OCI-LY1 (cell line): ENCODE measurements at regions not wholly inside any gene's neighbourhood (a gene's known extent, or its start where the extent isn't known, plus 50 kb on each side); places are given as distances from the start of the nearest gene placed in this dataset.

Source experiments
- H2AFZ ChIP-seq: fragments of 200-600 bp; sonication (generic), shearing (Covaris generic); 2 replicates; pipeline ENCODE4 v1.6.0; 2014; ENCODE audit warnings: antibody characterized with exemption, mild to moderate bottlenecking, low read length
- H3F3A ChIP-seq: fragments of 200-600 bp; sonication (generic), shearing (Covaris generic); 2 replicates; pipeline ENCODE4 v1.6.0; 2014; ENCODE audit warnings: mild to moderate bottlenecking, antibody characterized with exemption, low read length, moderate library complexity; ENCODE audit not compliant: insufficient read depth
- H3K27ac ChIP-seq: fragments of 200-600 bp; sonication (generic); 2 replicates; pipeline ENCODE4 v1.5.1; 2014; ENCODE audit warnings: low read length, mixed run types, mild to moderate bottlenecking, low read depth; ENCODE audit not compliant: poor library complexity, severe bottlenecking
- H3K27me3 ChIP-seq: fragments of 200-600 bp; sonication (generic); 2 replicates; pipeline ENCODE4 v1.6.0; 2014; ENCODE audit warnings: antibody characterized with exemption, mild to moderate bottlenecking, low read length, moderate library complexity; ENCODE audit not compliant: insufficient read depth
- H3K36me3 ChIP-seq: fragments of 200-600 bp; sonication (generic); 2 replicates; pipeline ENCODE4 v1.6.1; 2014; ENCODE audit warnings: mild to moderate bottlenecking, antibody characterized with exemption, low read length, moderate library complexity, mixed read lengths; ENCODE audit not compliant: insufficient read depth
- H3K4me1 ChIP-seq: fragments of 200-600 bp; sonication (generic); 2 replicates; pipeline ENCODE4 v1.5.1; 2014; ENCODE audit warnings: mild to moderate bottlenecking, low read length, moderate library complexity; ENCODE audit not compliant: insufficient read depth, severe bottlenecking
- H3K4me2 ChIP-seq: fragments of 200-600 bp; sonication (generic), shearing (Covaris generic); 2 replicates; pipeline ENCODE4 v1.6.1; 2014; ENCODE audit warnings: low read length
- H3K4me3 ChIP-seq: fragments of 200-600 bp; sonication (generic); 2 replicates; pipeline ENCODE4 v1.5.1; 2014; ENCODE audit warnings: low read length, low read depth, mild to moderate bottlenecking, mixed read lengths; ENCODE audit not compliant: poor library complexity, severe bottlenecking
- H3K79me2 ChIP-seq: fragments of 200-600 bp; shearing (Covaris generic); 2 replicates; pipeline ENCODE4 v1.6.1; 2016; ENCODE audit warnings: mixed run types, low read length, mixed read lengths; ENCODE audit not compliant: insufficient read depth
- H3K9ac ChIP-seq: fragments of 200-600 bp; sonication (generic), shearing (Covaris generic); 2 replicates; pipeline ENCODE4 v1.6.1; 2014; ENCODE audit warnings: mild to moderate bottlenecking, low read length, mixed read lengths
- H3K9me2 ChIP-seq: fragments of 200-600 bp; sonication (generic), shearing (Covaris generic); 2 replicates; pipeline ENCODE4 v1.6.1; 2014; ENCODE audit warnings: low read depth, mild to moderate bottlenecking, low read length, mixed read lengths
- H3K9me3 ChIP-seq: fragments of 200-600 bp; shearing (Covaris generic); 2 replicates; pipeline ENCODE4 v1.6.1; 2014; ENCODE audit warnings: low read length, mixed read lengths
- H4K20me1 ChIP-seq: fragments of 200-600 bp; sonication (generic), shearing (Covaris generic); 2 replicates; pipeline ENCODE4 v1.6.0; 2016; ENCODE audit warnings: mild to moderate bottlenecking, low read length; ENCODE audit not compliant: insufficient read depth
- CTCF ChIP-seq: fragments of 200-600 bp; sonication (generic), shearing (Covaris generic); IDR thresholded peaks from 2 replicates; pipeline ENCODE4 v1.5.1; 2017; ENCODE audit warnings: mild to moderate bottlenecking, antibody characterized with exemption, low read length, moderate library complexity, mixed read lengths
- EZH2 ChIP-seq: fragments of 200-600 bp; sonication (generic), shearing (Covaris generic); IDR thresholded peaks from 2 replicates; pipeline ENCODE4 v1.8.0; 2017; ENCODE audit warnings: borderline replicate concordance, mixed run types, mild to moderate bottlenecking, antibody characterized with exemption, low read length, moderate library complexity, mixed read lengths

- Histone ChIP-seq H3K9me3 (no peaks in the 10 kb centered on the region), H4K20me1 (no peaks in the 10 kb centered on the region), H2AFZ (no peak overlapping the region), H3K79me2 (no peaks in the 10 kb centered on the region), H3F3A (no peaks in the 10 kb centered on the region), H3K9me2 (no peaks in the 10 kb centered on the region), H3K9ac (no peak overlapping the region), H3K27me3 (no peaks in the 10 kb centered on the region), H3K36me3 (no peaks in the 10 kb centered on the region), H3K27ac (no peak overlapping the region), H3K4me3 (no peak overlapping the region), H3K4me2 (no peak overlapping the region), H3K4me1 (no peaks in the 10 kb centered on the region)
- TF ChIP-seq EZH2 (no peak), CTCF (no peak)
Measured at GRCh38 chr7:153385502-153385901, 626.0 kb downstream of the ACTR3B start.

GRCh38 chr7:153386556-153386955 lies 627.0 kb downstream of the ACTR3B start:
- H3K27me3 ChIP-seq, result no peaks in the 10 kb centered on the region
- no peaks in the 10 kb centered on the region for H3F3A ChIP-seq
- no peak for TF ChIP-seq CTCF
- no peak for TF ChIP-seq EZH2
- H3K4me1 ChIP-seq, result no peaks in the 10 kb centered on the region
- no peak overlapping the region for H2AFZ ChIP-seq
- H3K9ac ChIP-seq, result no peak overlapping the region
- H3K9me2 ChIP-seq, result no peaks in the 10 kb centered on the region
- H3K27ac ChIP-seq, result no peak overlapping the region
- no peaks in the 10 kb centered on the region for H3K79me2 ChIP-seq
- no peak overlapping the region for H3K4me2 ChIP-seq
- no peaks in the 10 kb centered on the region for H3K9me3 ChIP-seq
- no peak overlapping the region for H3K4me3 ChIP-seq
- H3K36me3 ChIP-seq, result no peaks in the 10 kb centered on the region
- no peaks in the 10 kb centered on the region for H4K20me1 ChIP-seq

- H3K4me1 ChIP-seq, result no peaks in the 10 kb centered on the region
- no peaks in the 10 kb centered on the region for H3F3A ChIP-seq
- H3K27ac ChIP-seq, result no peak overlapping the region
- H3K9ac ChIP-seq, result no peak overlapping the region
- H3K4me2 ChIP-seq, result no peak overlapping the region
- H3K27me3 ChIP-seq, result no peaks in the 10 kb centered on the region
- TF ChIP-seq CTCF (no peak), EZH2 (no peak)
- H3K79me2 ChIP-seq, result no peaks in the 10 kb centered on the region
- H4K20me1 ChIP-seq, result no peaks in the 10 kb centered on the region
- H3K9me2 ChIP-seq, result no peaks in the 10 kb centered on the region
- peaks cover 7% of the 10 kb centered on the region for H3K9me3 ChIP-seq
- H2AFZ ChIP-seq, result no peak overlapping the region
- H3K36me3 ChIP-seq, result no peaks in the 10 kb centered on the region
- H3K4me3 ChIP-seq, result no peak overlapping the region
Measured at GRCh38 chr7:153388611-153389010, 629.1 kb downstream of the ACTR3B start.
